Liver (tissue), 8 donors: ENCODE measurements at regions not wholly inside any gene's neighbourhood (a gene's known extent, or its start where the extent isn't known, plus 50 kb on each side); places are given as distances from the start of the nearest gene placed in this dataset.

Experiments
- DNase-seq: peaks from one replicate; pipeline ENCODE4 v3.0.0-alpha.2; 2017; ENCODE audit warnings: low spot score
- H3K27ac ChIP-seq, 2 donors: one replicate each; pipeline ENCODE4 v1.7.0; 2013; ENCODE audit warnings: inconsistent platforms in 2 of 2, low read length in 2 of 2, control low read depth in 1 of 2, low read depth in 1 of 2, mild to moderate bottlenecking in 1 of 2
- H3K27me3 ChIP-seq, 4 donors: one replicate each; pipeline versions ENCODE4 v1.6.1 to v1.7.0; 2013; ENCODE audit warnings: low read length in 3 of 4, inconsistent platforms in 1 of 4, mild to moderate bottlenecking in 1 of 4, moderate library complexity in 1 of 4; ENCODE audit not compliant: control insufficient read depth in 4 of 4, insufficient read depth in 4 of 4
- H3K36me3 ChIP-seq, 4 donors: one replicate each; pipeline versions ENCODE4 v1.6.1 to v1.7.0; 2013; ENCODE audit warnings: low read length in 3 of 4, mild to moderate bottlenecking in 3 of 4, low read depth in 1 of 4, moderate library complexity in 1 of 4; ENCODE audit not compliant: control insufficient read depth in 4 of 4, insufficient read depth in 3 of 4
- H3K4me1 ChIP-seq, 4 donors: one replicate each; pipeline versions ENCODE4 v1.6.1 to v1.7.0; 2013; ENCODE audit warnings: low read length in 3 of 4, mild to moderate bottlenecking in 3 of 4, moderate library complexity in 1 of 4; ENCODE audit not compliant: control insufficient read depth in 4 of 4, insufficient read depth in 4 of 4
- H3K4me3 ChIP-seq, 3 donors: one replicate each; pipeline versions ENCODE4 v1.6.1 to v1.7.0; 2013; ENCODE audit warnings: low read length in 3 of 3, control low read depth in 1 of 3, low read depth in 1 of 3, mild to moderate bottlenecking in 1 of 3
- H3K9ac ChIP-seq, 2 donors: one replicate each; pipeline ENCODE4 v1.7.0; 2013; ENCODE audit warnings: low read length in 2 of 2, mild to moderate bottlenecking in 2 of 2, moderate library complexity in 2 of 2, control low read depth in 1 of 2, low read depth in 1 of 2
- H3K9me3 ChIP-seq, 4 donors: one replicate each; pipeline versions ENCODE4 v1.6.1 to v1.7.0; 2013; ENCODE audit warnings: low read length in 3 of 4; ENCODE audit not compliant: control insufficient read depth in 4 of 4
- CTCF ChIP-seq: fragments of 150-350 bp; IDR thresholded peaks from 2 replicates; pipeline ENCODE4 v1.5.1; 2017; ENCODE audit warnings: improper control_type of control experiment, low read depth, low read length; ENCODE audit not compliant: missing input control
- EGR1 ChIP-seq, 2 donors: IDR thresholded peaks; 2 replicates each; pipeline ENCODE4 v1.6.1; 2016 to 2018; ENCODE audit warnings: antibody characterized with exemption in 2 of 2, low read depth in 2 of 2
- FOXA2 ChIP-seq: IDR thresholded peaks from 2 replicates; pipeline ENCODE4 v1.6.1; 2016; ENCODE audit warnings: antibody characterized with exemption
- GABPA ChIP-seq, 2 donors: IDR thresholded peaks in 1 of 2; conservative IDR thresholded peaks in 1 of 2; 2 replicates each; pipeline ENCODE4 v1.6.1; 2016; ENCODE audit warnings: antibody characterized with exemption in 2 of 2, mild to moderate bottlenecking in 1 of 2, moderate library complexity in 1 of 2
- JUND ChIP-seq, 2 donors: IDR thresholded peaks; 2 replicates each; pipeline ENCODE4 v1.6.1; 2016; ENCODE audit warnings: antibody characterized with exemption in 2 of 2
- NR2F2 ChIP-seq: IDR thresholded peaks from 2 replicates; pipeline ENCODE4 v1.6.1; 2016; ENCODE audit warnings: antibody characterized with exemption
- RAD21 ChIP-seq, 2 donors: IDR thresholded peaks; 2 replicates each; pipeline ENCODE4 v1.6.1; 2016; ENCODE audit warnings: antibody characterized with exemption in 2 of 2, mild to moderate bottlenecking in 2 of 2
- REST ChIP-seq: IDR thresholded peaks from 2 replicates; pipeline ENCODE4 v1.6.1; 2016; ENCODE audit warnings: antibody characterized with exemption, mild to moderate bottlenecking
- SP1 ChIP-seq: IDR thresholded peaks from 2 replicates; pipeline ENCODE4 v1.6.1; 2018; ENCODE audit warnings: antibody characterized with exemption, mild to moderate bottlenecking
- TAF1 ChIP-seq: conservative IDR thresholded peaks from 2 replicates; pipeline ENCODE4 v1.6.1; 2016; ENCODE audit warnings: antibody characterized with exemption, mild to moderate bottlenecking
- WGBS: extraction: QIAGEN DNeasy Blood & Tissue Kit; methylation state at CpG from one replicate; pipeline ENCODE4 v1.1.7; 2013; 5-methylcytosine and 5-hydroxymethylcytosine counted together
- TF ChIP-seq, protein P1 (sequence below): IDR thresholded peaks from 2 replicates; pipeline ENCODE4 v1.6.1; 2016; ENCODE audit warnings: antibody characterized with exemption
- TF ChIP-seq, protein P2 (sequence below): IDR thresholded peaks from 2 replicates; pipeline ENCODE4 v1.6.1; 2016; ENCODE audit warnings: antibody characterized with exemption
- TF ChIP-seq, protein P3 (sequence below): IDR thresholded peaks from 2 replicates; pipeline ENCODE4 v1.6.1; 2016; ENCODE audit warnings: antibody characterized with exemption
- donor health status: healthy.
- donor health status: healthy.
- donor health status: healthy.
- donor health status: healthy.
- donor health status: healthy.

DNA sequence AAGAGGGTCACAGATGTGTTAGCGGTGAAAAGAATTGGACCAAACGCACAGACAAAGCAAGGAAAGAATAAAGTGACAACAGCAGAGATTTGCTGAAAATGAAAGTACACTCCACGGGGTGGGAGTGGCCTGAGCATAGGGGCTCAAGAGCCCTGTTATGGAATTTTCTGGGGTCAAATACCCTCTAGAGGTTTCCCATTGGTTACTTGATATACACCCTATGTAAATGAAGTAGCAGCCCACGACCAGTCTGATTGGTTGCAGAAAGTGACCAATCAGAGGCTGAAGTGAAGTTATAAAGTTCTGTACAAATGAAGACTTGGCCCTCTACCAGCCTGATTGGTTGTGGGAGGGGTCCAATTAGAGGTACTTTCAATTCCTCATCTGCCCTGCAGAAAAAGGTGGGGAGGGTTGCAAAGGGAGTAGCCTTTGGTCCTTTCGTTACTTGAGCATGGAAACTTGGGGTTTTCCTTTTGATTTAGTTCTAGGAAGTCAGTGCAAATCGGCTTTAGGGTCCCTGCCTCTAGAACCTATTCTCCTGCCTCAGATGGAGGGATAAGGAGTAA is 125.6 kb upstream of the PRPS1L1 start:
- H3K4me3 ChIP-seq = no peak overlapping the region
- TF ChIP-seq REST = no peak
- no peak for TF ChIP-seq CTCF
- no peak for TF ChIP-seq FOXA2
- TF ChIP-seq, protein P1, sequence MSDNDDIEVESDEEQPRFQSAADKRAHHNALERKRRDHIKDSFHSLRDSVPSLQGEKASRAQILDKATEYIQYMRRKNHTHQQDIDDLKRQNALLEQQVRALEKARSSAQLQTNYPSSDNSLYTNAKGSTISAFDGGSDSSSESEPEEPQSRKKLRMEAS = no peak
- TF ChIP-seq SP1 = no peak
- TF ChIP-seq GABPA (IDR thresholded peaks at IDR 0.05 in 1 of 2, conservative IDR thresholded peaks at IDR 0.05 in 1 of 2) = no peak
- no peak for TF ChIP-seq NR2F2
- TF ChIP-seq, protein P2, sequence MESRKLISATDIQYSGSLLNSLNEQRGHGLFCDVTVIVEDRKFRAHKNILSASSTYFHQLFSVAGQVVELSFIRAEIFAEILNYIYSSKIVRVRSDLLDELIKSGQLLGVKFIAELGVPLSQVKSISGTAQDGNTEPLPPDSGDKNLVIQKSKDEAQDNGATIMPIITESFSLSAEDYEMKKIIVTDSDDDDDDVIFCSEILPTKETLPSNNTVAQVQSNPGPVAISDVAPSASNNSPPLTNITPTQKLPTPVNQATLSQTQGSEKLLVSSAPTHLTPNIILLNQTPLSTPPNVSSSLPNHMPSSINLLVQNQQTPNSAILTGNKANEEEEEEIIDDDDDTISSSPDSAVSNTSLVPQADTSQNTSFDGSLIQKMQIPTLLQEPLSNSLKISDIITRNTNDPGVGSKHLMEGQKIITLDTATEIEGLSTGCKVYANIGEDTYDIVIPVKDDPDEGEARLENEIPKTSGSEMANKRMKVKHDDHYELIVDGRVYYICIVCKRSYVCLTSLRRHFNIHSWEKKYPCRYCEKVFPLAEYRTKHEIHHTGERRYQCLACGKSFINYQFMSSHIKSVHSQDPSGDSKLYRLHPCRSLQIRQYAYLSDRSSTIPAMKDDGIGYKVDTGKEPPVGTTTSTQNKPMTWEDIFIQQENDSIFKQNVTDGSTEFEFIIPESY = no peak
- no peak for TF ChIP-seq TAF1
- TF ChIP-seq, protein P3, sequence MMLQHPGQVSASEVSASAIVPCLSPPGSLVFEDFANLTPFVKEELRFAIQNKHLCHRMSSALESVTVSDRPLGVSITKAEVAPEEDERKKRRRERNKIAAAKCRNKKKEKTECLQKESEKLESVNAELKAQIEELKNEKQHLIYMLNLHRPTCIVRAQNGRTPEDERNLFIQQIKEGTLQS = no peak
- H3K27ac ChIP-seq = no peak overlapping the region
- H3K36me3 ChIP-seq = no peaks in the 10 kb centered on the region
- H3K9me3 ChIP-seq = no peaks in the 10 kb centered on the region
- no peaks in the 10 kb centered on the region for H3K27me3 ChIP-seq
- no peaks in the 10 kb centered on the region for H3K4me1 ChIP-seq
- DNase-seq = no peak
- 79% methylated on average over 6 of the region's 6 CpGs for WGBS
- H3K9ac ChIP-seq = no peak overlapping the region

DNA sequence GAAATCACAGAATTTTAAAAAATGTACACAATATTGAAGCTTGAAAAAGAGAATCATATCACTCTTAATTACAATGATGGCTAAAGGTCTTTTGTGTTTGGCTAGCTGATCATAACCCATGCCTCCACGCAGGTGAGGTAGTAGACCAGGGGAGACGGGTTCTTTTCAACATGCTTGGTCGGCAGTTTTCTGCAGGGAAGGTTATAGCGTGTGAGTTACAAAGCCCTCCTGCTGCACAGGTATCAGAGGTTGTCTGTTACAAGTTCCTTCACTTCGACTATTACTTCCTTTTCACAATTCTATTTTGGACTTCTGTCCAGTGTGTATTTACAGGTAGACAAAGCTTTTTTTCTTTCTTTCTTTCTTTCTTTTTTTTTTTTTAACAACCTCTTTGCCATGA is 127.1 kb upstream of the PRPS1L1 start:
- WGBS = 69% methylated on average over 5 of the region's 5 CpGs
- Histone ChIP-seq H3K9me3 (no peaks in the 10 kb centered on the region), H3K9ac (no peak overlapping the region), H3K4me3 (no peak overlapping the region), H3K36me3 (no peaks in the 10 kb centered on the region), H3K4me1 (no peaks in the 10 kb centered on the region), H3K27me3 (no peaks in the 10 kb centered on the region), H3K27ac (no peak overlapping the region)
- no peak for DNase-seq
- TF ChIP-seq CTCF (no peak), RAD21 (IDR thresholded peaks at IDR 0.05) (no peak), EGR1 (IDR thresholded peaks at IDR 0.05; ENCODE audit: low read depth in 2 of 2) (no peak), REST (no peak), JUND (IDR thresholded peaks at IDR 0.05) (no peak)
- TF ChIP-seq, protein P2 = no peak
